HepG2 (cell line): ENCODE measurements at regions not wholly inside any gene's neighbourhood (a gene's known extent, or its start where the extent isn't known, plus 50 kb on each side); places are given as distances from the start of the nearest gene placed in this dataset.

Experiments
- CENPX ChIP-seq: sonication (generic); formaldehyde crosslinking; IDR thresholded peaks from 2 replicates; pipeline ENCODE4 v1.9.0; 2021; ENCODE audit warnings: mild to moderate bottlenecking, missing genetic modification reagents, moderate library complexity
- FOXO1 ChIP-seq: sonication (generic); formaldehyde crosslinking; IDR thresholded peaks from 2 replicates; pipeline ENCODE4 v1.4.0; 2020; ENCODE audit warnings: missing genetic modification reagents
- GABPB1 ChIP-seq: IDR thresholded peaks from 2 replicates; pipeline ENCODE4 v1.6.1; 2016; ENCODE audit warnings: mild to moderate bottlenecking, missing genetic modification reagents, moderate library complexity, missing compliant biosample characterization
- LBX2 ChIP-seq: sonication (generic); formaldehyde crosslinking; IDR thresholded peaks from 2 replicates; pipeline ENCODE4 v1.5.0; 2020; ENCODE audit warnings: missing genetic modification reagents, mild to moderate bottlenecking, borderline replicate concordance
- PHF20 ChIP-seq: sonication (generic); formaldehyde crosslinking; IDR thresholded peaks from 2 replicates; pipeline ENCODE4 v1.5.0; 2020; ENCODE audit warnings: mild to moderate bottlenecking, missing genetic modification reagents
- POGZ ChIP-seq: sonication (generic); formaldehyde crosslinking; IDR thresholded peaks from 2 replicates; pipeline ENCODE4 v1.4.0; 2020; ENCODE audit warnings: mild to moderate bottlenecking, missing genetic modification reagents
- PRDM15 ChIP-seq: sonication (generic); formaldehyde crosslinking; IDR thresholded peaks from 2 replicates; pipeline ENCODE4 v1.4.0; 2020; ENCODE audit warnings: missing genetic modification reagents
- TBP ChIP-seq: sonication (generic); formaldehyde crosslinking; IDR thresholded peaks from 2 replicates; pipeline ENCODE4 v1.5.0; 2020; ENCODE audit warnings: missing genetic modification reagents
- TCF7 ChIP-seq: sonication (generic); IDR thresholded peaks from 2 replicates; pipeline ENCODE4 v1.6.1; 2016; ENCODE audit warnings: antibody characterized with exemption, low read depth
- USF2 ChIP-seq, 2 experiments: sonication (generic) in 1 of 2; formaldehyde crosslinking in 1 of 2; IDR thresholded peaks; 2 replicates each; pipeline versions ENCODE4 v1.5.1 to v1.6.1; 2011 to 2020; ENCODE audit warnings: borderline replicate concordance in 1 of 2, low read depth in 1 of 2, low read length in 1 of 2, mild to moderate bottlenecking in 1 of 2, missing genetic modification reagents in 1 of 2, moderate library complexity in 1 of 2

GRCh38 chr9:109707355-109707754 is 72.6 kb upstream of the PALM2AKAP2 start (continued):
- TF ChIP-seq PRDM15 (CRISPR knock-in tag) (no peak), USF2 (IDR thresholded peaks at IDR 0.05; ENCODE audit: low read depth, low read length) (no peak), USF2 (CRISPR knock-in tag; IDR thresholded peaks at IDR 0.05; ENCODE audit: borderline replicate concordance) (no peak), GABPB1 (CRISPR knock-in tag) (no peak), TBP (no peak), CENPX (no peak), FOXO1 (CRISPR knock-in tag) (no peak), TCF7 (no peak), PHF20 (CRISPR knock-in tag) (no peak), LBX2 (no peak), POGZ (CRISPR knock-in tag) (no peak)
